ENCODE measurements at regions not wholly inside any gene's neighbourhood (a gene's known extent, or its start where the extent isn't known, plus 50 kb on each side); places are given as distances from the start of the nearest gene placed in this dataset.

DNA sequence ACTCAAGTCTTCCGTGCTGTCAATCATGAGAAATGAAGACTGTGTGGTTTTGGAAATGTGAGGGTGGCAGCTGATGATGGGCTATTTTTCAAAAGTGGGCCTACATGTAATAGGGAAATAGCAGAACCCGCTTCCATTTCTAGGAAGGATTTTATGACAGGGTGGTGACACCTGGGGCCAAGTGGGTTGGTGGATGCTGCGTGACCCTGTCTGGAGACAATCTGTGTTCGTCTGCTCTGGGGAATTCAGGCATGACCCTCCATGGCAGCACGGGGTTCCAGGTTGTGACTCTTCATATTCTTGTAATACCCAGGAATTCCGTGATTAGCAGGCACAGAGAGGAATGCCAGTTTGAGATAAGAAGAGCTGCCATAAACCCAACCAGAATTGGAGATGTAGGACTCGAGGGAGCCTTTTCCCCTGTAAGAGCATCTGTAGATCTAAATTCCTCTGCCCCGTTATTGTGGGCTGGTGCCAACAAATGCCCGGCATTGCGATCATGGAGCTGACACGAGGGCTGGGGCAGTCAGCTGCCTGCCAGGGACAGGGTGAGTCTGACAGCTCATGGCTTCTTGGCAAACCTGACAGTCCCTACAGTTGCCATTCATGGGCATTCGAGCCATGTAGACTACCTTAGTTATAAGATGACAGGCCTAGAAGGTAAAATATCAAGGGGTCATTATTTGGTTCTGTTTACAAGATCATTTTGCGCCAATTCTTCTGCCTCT is 279.7 kb downstream of the GADD45G start:
- H3K4me3 ChIP-seq (ENCODE audit: insufficient read depth, low read depth, low read length) = no peak overlapping the region
- DNase-seq = no peak
- H3K27me3 ChIP-seq (ENCODE audit: control insufficient read depth, insufficient read depth, low read length) = no peaks in the 10 kb centered on the region
- no peaks in the 10 kb centered on the region for H3K36me3 ChIP-seq (replicated peaks; ENCODE audit: control insufficient read depth, insufficient read depth, low read length)

- no peaks in the 10 kb centered on the region for H3K36me3 ChIP-seq (replicated peaks; ENCODE audit: control insufficient read depth, insufficient read depth, low read length)
- DNase-seq = no peak
- no peaks in the 10 kb centered on the region for H3K27me3 ChIP-seq (ENCODE audit: control insufficient read depth, insufficient read depth, low read length)
- no peak overlapping the region for H3K4me3 ChIP-seq (ENCODE audit: insufficient read depth, low read depth, low read length)
Observed at GRCh38 chr9:89885156-89885555, 280.3 kb downstream of the GADD45G start.

GRCh38 chr9:89886281-89886700 is 281.5 kb downstream of the GADD45G start:
- no peak overlapping the region for H3K4me3 ChIP-seq (ENCODE audit: insufficient read depth, low read depth, low read length)
- no peak for DNase-seq

DNA sequence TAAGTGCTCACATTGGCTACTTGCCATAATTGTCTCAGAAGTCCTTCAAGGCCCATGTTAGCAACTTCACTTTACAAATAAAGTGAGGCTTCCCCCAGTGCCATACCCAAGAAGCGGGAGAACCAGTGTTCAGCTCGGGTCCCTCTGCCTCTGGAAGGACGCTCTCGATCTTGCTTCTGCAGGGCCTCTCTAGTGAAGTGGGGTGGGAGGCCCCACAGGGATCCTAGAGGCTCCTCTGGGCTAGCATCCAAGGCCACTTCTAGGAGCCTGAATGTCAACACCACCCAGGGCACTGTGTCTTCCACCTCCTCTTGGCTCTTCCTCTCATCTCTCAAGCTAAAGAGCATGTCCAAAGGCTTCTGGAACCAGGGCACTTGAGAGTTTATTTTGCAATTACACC is 282.5 kb downstream of the GADD45G start:
- Histone ChIP-seq H3K36me3 (replicated peaks; ENCODE audit: control insufficient read depth, insufficient read depth, low read length) (no peaks in the 10 kb centered on the region), H3K27me3 (ENCODE audit: control insufficient read depth, insufficient read depth, low read length) (no peaks in the 10 kb centered on the region), H3K4me3 (ENCODE audit: insufficient read depth, low read depth, low read length) (no peak overlapping the region)
- DNase-seq = no peak

More at GRCh38 chr9:89886281-89886700, 281.5 kb downstream of the GADD45G start:
- no peaks in the 10 kb centered on the region for H3K36me3 ChIP-seq (replicated peaks; ENCODE audit: control insufficient read depth, insufficient read depth, low read length)
- H3K27me3 ChIP-seq (ENCODE audit: control insufficient read depth, insufficient read depth, low read length) = no peaks in the 10 kb centered on the region

DNA sequence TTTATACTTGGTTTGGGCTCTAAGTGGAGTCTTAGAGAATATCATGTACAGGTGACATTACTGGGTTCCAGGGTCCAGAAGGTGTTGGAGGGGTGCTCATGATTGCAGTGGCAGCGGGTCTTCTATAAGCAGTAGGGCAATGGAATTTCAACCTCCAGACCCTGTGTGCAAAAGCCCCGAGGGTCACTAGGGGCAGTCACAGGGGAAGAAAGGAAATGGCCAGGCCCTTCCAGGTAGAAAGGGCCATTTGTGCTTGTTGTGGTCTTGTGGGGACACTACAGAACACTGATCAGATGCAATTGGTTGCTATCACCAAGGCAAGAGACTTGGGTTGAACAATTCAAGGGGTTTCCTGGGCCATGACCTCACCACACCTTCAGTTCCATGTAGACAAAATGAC is 283.4 kb downstream of the GADD45G start:
- DNase-seq = no peak
- Histone ChIP-seq H3K27me3 (ENCODE audit: control insufficient read depth, insufficient read depth, low read length) (no peaks in the 10 kb centered on the region), H3K36me3 (replicated peaks; ENCODE audit: control insufficient read depth, insufficient read depth, low read length) (no peaks in the 10 kb centered on the region), H3K4me3 (ENCODE audit: insufficient read depth, low read depth, low read length) (no peak overlapping the region)

DNA sequence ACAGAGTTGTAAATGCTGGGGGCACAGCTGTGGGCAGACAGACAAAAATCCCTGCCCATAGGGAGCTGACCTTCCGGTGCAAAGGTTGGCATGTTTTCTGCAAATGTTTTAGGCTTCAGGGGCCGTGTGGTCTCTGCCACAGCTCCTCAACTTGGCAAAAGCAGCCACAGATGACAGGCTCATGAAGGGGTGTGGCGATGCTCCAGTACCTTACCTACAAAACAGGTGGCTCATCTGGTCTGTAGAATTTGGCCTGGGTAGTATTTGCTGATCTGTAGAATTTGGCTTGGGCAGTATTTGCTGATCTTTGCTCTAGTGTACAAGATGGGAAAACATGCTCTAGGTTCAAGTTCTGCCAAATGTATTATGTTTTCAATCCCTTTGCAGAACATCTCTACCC is 283.9 kb downstream of the GADD45G start:
- Histone ChIP-seq H3K27me3 (ENCODE audit: control insufficient read depth, insufficient read depth, low read length) (no peaks in the 10 kb centered on the region), H3K36me3 (replicated peaks; ENCODE audit: control insufficient read depth, insufficient read depth, low read length) (no peaks in the 10 kb centered on the region), H3K4me3 (ENCODE audit: insufficient read depth, low read depth, low read length) (no peak overlapping the region)
- no peak for DNase-seq

GRCh38 chr9:89889865-89890264 is 285.1 kb downstream of the GADD45G start:
- H3K27me3 ChIP-seq (ENCODE audit: control insufficient read depth, insufficient read depth, low read length) = no peaks in the 10 kb centered on the region
- DNase-seq = no peak

GRCh38 chr9:89890326-89890980 is 285.6 kb downstream of the GADD45G start:
- no peaks in the 10 kb centered on the region for H3K27me3 ChIP-seq (ENCODE audit: control insufficient read depth, insufficient read depth, low read length)
- H3K4me3 ChIP-seq (ENCODE audit: insufficient read depth, low read depth, low read length) = no peak overlapping the region
- DNase-seq = no peak
- H3K36me3 ChIP-seq (replicated peaks; ENCODE audit: control insufficient read depth, insufficient read depth, low read length) = no peaks in the 10 kb centered on the region

More at GRCh38 chr9:89889865-89890264, 285.1 kb downstream of the GADD45G start:
- no peak overlapping the region for H3K4me3 ChIP-seq (ENCODE audit: insufficient read depth, low read depth, low read length)
- H3K36me3 ChIP-seq (replicated peaks; ENCODE audit: control insufficient read depth, insufficient read depth, low read length) = no peaks in the 10 kb centered on the region

DNA sequence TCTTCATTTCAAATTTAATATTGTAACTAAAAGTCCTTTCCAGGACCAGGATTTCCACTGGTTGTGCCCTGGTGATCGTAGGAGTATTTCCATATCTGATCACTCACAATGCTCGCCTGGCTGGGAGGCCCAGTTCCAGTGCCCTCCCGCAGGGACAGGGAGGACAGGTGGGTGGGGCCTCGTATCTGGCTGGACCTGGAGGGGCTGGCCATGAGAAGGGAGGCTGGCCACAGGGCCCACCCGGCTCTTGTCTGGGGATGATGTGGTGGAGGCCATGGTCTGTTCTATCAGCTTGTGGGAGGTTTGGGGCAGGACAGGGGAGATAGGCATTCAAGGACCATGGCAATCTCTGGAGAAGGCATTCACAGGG is 286.4 kb downstream of the GADD45G start:
- Histone ChIP-seq H3K4me3 (ENCODE audit: insufficient read depth, low read depth, low read length) (no peak overlapping the region), H3K27me3 (ENCODE audit: control insufficient read depth, insufficient read depth, low read length) (no peaks in the 10 kb centered on the region), H3K36me3 (replicated peaks; ENCODE audit: control insufficient read depth, insufficient read depth, low read length) (no peaks in the 10 kb centered on the region)
- DNase-seq = no peak

DNA sequence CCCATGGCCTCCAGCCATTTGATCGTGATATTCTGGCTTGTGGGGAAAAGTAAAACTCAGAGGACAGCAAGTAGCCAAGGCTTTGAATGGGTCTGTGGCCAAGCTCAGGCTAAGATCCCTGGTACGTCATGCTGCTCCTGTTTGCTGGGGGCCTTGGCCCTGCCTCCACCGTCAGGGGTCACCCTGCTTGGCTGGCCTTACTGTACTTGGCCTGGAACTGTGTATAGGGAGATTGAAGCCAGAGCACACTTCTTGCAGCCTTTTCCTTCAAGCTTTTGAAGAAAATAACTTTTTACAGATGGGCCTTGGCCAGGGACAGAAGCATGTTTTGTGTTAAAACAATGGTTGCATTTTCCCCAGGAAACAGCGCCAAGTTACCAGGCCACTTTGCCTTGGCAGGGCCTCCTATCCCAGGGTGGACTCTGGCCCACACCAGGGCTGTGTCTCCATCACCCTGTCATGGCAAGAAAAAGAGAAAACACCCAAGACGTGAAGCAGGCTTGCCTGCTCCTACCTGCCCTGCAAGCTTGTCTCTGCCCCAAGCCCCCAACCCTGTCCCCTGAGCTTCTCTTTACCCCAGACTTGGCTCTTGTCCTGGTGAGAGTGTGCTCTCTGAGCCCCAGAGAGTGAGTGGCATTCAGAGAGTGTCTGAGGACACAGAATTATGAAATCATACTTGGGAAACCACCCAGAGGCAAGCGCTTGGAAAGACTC is 286.9 kb downstream of the GADD45G start:
- no peak for DNase-seq
- Histone ChIP-seq H3K4me3 (ENCODE audit: insufficient read depth, low read depth, low read length) (no peak overlapping the region), H3K27me3 (ENCODE audit: control insufficient read depth, insufficient read depth, low read length) (no peaks in the 10 kb centered on the region), H3K36me3 (replicated peaks; ENCODE audit: control insufficient read depth, insufficient read depth, low read length) (no peaks in the 10 kb centered on the region)

- no peak for DNase-seq
- H3K36me3 ChIP-seq (replicated peaks; ENCODE audit: control insufficient read depth, insufficient read depth, low read length) = no peaks in the 10 kb centered on the region
- no peak overlapping the region for H3K4me3 ChIP-seq (ENCODE audit: insufficient read depth, low read depth, low read length)
- H3K27me3 ChIP-seq (ENCODE audit: control insufficient read depth, insufficient read depth, low read length) = no peaks in the 10 kb centered on the region; the same call in 1 of the 2 replicates
Observed at GRCh38 chr9:89892920-89893319, 288.1 kb downstream of the GADD45G start.

- no peak for DNase-seq
- Histone ChIP-seq H3K36me3 (replicated peaks; ENCODE audit: control insufficient read depth, insufficient read depth, low read length) (no peaks in the 10 kb centered on the region), H3K27me3 (ENCODE audit: control insufficient read depth, insufficient read depth, low read length) (no peaks in the 10 kb centered on the region; the same call in 1 of the 2 replicates), H3K4me3 (ENCODE audit: insufficient read depth, low read depth, low read length) (no peak overlapping the region)
Observed at GRCh38 chr9:89893886-89894285, 289.1 kb downstream of the GADD45G start.

GRCh38 chr9:89896806-89897340 is 292.1 kb downstream of the GADD45G start:
- H3K4me3 ChIP-seq (ENCODE audit: insufficient read depth, low read depth, low read length) = no peak overlapping the region
- no peak for DNase-seq
- no peaks in the 10 kb centered on the region; the same call in 1 of the 2 replicates for H3K27me3 ChIP-seq (ENCODE audit: control insufficient read depth, insufficient read depth, low read length)
- no peaks in the 10 kb centered on the region for H3K36me3 ChIP-seq (replicated peaks; ENCODE audit: control insufficient read depth, insufficient read depth, low read length)

DNA sequence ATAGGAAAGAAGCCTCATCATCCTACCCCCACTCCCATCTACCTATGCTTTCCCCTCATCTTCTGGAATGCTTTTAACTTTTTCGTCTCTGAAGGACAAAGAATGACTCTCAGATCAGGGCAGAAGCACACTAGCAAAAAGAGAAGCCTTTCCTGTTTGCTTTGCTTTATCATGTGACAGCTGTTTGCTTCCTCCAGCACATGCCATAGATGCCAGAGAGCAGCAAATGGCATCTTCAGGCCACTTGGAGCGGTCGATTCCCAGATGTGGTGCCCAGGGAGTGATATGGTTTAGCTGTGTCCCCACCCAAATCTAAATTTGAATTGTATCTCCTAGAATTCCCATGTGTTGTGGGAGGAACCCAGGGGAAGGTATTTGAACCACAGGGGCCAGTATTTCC is 294.8 kb downstream of the GADD45G start:
- H3K27me3 ChIP-seq (ENCODE audit: control insufficient read depth, insufficient read depth, low read length) = no peaks in the 10 kb centered on the region; the same call in 1 of the 2 replicates
- no peak overlapping the region for H3K4me3 ChIP-seq (ENCODE audit: insufficient read depth, low read depth, low read length)
- DNase-seq = no peak
- no peaks in the 10 kb centered on the region for H3K36me3 ChIP-seq (replicated peaks; ENCODE audit: control insufficient read depth, insufficient read depth, low read length)

- no peaks in the 10 kb centered on the region for H3K36me3 ChIP-seq (replicated peaks; ENCODE audit: control insufficient read depth, insufficient read depth, low read length)
- H3K4me3 ChIP-seq (ENCODE audit: insufficient read depth, low read depth, low read length) = no peak overlapping the region
- DNase-seq = no peak
Observed at GRCh38 chr9:89901920-89902319, 297.1 kb downstream of the GADD45G start.

More at GRCh38 chr9:89901920-89902319, 297.1 kb downstream of the GADD45G start:
- H3K27me3 ChIP-seq (ENCODE audit: control insufficient read depth, insufficient read depth, low read length) = no peaks in the 10 kb centered on the region; the same call in 1 of the 2 replicates
